HT-29 (cell line): ENCODE measurements at regions not wholly inside any gene's neighbourhood (a gene's known extent, or its start where the extent isn't known, plus 50 kb on each side); places are given as distances from the start of the nearest gene placed in this dataset.
"Not testable (repeated sequence)": the region's sequence is repeated elsewhere in the genome, so short reads cannot be mapped to it uniquely, and the experiment has no call there.

ENCODE experiments used
- DNase-seq: peaks from one replicate; pipeline ENCODE4 v3.0.0-alpha.2; 2015; ENCODE audit warnings: low spot score

DNA sequence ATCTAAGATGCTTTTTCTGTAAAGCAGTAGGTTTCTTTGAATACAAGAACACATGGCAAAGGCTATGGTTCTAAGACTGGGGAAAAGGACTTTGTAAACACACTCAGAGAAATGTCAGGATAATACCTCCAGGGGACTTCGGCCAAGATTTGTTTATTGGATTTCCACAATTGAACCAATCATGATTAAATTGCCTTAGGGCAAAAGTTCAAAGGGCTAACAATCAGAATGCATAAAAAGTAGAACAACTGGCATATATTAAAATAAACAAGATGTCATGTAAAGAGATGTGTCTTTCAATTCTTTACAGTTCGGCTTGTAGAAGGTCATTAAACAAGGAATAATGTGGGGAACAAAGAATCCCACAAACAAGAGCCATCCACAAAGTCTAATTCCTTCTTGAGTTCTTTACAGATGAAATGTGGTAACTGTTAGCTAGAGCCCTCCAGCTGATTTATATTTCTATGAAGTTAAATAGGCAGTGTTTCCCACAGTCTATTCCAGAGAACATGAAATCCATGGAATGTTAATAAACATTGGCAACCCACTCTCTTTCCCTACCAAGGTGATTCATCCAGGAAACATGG, 565.5 kb downstream of the ZNF608 start:
- no peak for DNase-seq

DNA sequence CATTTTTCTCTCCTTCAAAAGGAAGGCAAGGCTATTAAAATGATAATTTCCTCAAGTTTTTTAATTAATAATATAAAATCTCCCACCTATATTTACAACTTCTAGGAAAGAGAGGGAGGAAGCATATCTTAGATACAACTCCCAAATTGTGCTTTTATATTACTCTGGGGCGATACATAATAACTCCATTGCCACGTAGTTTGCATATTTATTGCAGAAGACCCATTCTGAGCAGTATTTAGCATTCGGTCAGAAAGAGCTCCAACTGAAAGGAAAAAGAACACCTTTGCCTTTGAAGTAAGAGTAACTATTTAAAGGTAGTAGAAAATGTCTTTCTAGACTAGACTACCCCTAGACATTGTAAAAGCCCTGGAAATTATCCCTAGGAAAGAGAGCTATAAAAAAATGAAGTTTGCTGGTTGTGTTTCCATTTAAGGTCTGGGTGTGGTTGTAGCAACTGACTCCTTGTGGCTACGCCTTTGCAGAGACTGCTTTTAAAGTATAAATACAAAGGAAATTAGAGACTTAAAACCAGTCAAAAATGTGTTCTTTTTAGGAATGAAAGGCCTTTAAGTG, 566.1 kb downstream of the ZNF608 start:
- DNase-seq, result no peak

DNA sequence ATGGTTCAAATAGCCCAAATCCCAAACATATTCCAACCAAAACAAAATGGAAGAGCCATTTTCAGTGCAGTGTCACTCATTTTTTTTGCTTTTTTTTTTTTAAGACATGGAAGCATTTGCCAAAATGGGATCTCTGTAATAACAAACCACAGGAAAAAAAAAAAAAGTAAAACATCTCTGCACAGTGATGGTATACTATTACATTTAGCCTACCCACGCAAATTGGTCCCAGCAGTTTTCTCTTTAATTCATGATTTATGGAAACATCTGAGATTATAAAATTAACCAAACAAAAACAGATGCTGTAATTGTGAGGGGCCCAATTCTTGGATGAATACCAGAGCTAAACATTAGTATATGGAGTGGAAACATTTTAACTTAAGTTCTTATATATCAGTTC, 566.6 kb downstream of the ZNF608 start:
- no peak for DNase-seq

DNA sequence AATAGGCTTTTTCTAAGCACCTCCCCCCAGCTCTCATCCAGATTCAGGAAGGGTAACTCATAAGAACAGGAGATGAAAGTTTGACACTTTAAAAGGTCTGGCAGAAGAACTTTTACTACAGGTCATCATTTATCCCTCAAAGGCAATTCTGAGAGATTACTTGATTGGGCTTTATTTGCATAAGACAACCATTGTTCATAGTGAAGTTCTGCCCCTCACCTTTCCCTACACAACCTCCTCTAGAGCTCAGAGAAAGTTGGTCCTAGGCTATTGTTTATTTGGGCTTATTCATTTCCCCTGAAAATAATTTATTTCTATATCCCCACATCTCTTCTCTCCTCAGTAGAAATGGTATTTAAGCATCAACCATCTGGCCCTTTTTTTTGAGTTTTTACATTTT, 568.4 kb downstream of the ZNF608 start:
- no peak for DNase-seq

DNA sequence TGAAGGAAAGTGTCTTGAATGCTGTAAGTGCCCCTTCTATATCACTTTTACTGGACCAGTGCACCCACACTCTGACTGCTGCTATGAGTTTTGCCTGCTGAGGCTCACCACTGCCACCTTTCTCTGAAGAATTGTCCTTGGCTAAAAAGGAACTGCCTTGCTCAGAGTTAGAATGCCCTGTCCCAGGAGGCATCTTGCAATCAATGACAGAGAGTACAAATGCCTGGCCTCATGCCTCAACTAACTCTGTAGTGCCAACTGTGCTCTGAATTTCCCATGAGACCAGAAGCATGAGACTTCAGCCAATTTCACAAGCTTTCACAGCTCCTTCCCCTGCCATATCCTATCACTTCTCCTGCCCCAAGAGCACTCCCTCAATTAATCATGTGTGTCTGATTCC, 569.7 kb downstream of the ZNF608 start:
- peak; percentile 11 for DNase-seq

DNA sequence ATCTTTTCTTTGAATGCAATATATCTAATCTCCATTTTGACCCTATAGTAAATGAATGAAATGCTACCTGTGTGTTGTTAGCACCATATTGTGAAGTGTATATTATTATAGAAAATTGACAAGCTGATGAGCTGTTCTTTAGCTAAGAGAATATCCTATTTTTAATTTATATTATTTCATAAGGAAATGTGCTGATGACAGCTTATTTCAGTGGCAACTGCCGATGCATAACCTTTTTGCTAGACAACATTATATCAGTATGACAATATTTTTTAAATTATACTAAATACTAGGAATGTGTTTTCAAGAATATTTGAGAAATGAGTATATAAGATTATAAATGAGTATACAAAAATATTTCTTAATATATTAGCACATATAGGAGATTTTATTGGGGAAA, 573.1 kb downstream of the ZNF608 start:
- DNase-seq, result no peak

DNA sequence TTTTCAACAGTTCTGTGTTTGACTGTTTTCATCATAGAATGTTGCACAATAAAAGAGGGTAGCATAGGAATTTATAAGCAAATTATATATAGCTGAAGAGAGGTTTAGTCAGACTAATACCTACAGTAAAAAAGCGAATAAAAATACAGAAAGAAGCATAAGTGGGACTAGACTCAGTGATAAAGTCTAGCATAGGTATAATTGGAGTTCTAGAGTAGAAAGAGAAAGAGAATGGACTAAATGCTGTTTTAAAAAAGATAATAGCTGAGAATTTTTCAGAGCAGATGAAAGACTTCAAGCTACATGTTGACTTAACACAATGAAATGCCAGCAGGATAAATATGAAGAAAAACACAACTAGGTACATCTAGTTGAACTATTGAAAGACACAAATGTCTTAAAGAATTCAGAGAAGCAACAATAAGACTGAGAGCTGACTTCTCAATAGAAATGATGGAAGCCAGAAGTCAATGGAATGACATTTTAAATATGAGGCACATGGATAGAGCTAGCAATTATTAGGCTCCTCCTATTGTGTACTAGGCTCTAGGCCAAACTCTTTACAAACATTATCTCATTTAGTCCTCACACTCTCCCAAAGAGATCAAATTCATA, 573.9 kb downstream of the ZNF608 start:
- no peak for DNase-seq

DNA sequence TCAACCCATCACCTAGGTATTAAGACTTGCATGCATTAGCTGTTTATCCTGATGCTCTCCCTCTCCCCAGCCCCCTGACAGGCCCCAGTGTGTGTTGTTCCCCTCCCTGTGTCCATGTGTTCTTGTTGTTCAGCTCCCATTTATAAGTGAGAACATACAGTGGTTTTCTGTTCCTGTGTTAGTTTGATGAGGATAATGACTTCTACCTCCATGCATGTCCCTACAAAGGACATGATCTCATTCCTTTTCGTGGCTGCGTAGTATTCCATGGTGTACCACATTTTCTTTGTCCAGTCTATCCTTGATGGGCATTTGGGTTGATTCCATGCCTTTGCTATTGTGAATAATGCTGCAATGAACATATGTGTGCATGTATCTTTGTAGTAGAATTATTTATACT, 578.3 kb downstream of the ZNF608 start:
- not testable (repeated sequence) for DNase-seq

DNA sequence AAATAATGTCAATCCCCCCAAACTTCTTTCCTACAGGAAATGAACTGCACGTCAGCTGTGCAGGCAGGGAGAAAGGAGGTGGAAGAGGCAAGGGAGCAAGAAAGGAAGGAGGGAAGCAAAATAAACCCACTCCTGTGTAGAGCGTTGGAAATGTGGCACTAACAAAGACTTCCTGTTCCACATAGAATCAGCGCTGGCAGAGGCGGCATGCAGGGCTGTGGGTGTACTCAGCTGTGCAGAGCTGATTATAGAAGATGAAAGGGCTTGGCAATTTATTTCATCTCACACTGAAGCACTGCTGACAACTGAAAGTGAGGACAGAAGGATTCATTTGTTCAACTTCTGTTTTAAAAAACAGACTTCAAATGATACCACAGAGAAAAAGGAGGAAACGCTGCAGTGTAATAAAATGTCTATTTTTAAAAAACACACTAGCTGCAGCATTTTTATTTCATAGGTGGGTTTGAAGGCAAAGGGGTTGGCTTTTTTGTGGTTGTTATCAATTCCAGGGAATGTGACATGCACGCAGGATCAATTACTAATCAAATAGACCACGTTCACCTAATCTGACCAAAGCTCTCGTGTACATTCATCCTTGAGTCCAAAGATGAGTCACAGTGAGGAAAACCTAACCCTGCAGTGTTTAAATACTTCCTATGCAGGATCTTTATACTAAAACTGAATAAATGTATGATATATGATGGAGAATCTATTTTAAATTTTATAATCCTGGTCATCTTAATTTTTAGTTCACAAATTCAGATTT, 583.5 kb downstream of the ZNF608 start:
- peak; percentile 26 for DNase-seq

DNA sequence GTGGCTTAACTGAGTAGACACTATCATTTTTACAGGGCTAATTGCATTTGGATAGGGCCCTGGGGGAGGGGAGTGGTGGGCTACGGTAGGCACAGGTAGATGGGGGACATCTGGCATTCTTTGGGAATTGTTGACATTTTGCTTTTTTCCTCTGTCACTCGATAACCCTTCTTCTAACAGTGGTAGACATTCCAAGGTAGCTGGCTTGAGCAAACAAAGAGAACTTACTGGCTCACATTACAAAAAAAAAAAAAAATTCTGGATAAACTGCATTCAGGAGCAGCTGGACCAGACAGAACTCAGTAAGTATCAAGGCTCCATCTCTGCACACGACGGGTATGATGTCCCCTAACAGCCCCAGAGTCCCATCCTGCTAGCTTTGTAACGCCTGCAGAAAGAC, 585.2 kb downstream of the ZNF608 start:
- DNase-seq, result no peak

DNA sequence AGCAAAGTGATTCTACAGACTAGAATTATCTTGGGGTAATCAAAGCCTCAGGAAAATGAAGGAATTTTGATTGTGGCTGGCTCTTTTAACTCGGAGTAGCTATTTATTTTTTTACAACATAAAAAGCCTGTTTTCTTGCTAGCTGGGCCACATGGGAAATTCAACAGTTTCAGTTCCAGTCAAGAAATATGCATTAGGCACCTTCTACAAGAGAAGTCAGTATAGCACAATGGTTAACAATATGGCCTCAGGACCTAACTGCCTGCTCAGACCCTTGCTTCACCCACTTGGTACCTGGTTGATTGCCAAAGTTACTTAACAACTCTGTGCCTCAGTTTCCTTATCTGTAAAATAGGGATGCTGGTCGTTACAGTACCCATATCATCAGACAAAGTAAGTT, 586.2 kb downstream of the ZNF608 start:
- no peak for DNase-seq

DNA sequence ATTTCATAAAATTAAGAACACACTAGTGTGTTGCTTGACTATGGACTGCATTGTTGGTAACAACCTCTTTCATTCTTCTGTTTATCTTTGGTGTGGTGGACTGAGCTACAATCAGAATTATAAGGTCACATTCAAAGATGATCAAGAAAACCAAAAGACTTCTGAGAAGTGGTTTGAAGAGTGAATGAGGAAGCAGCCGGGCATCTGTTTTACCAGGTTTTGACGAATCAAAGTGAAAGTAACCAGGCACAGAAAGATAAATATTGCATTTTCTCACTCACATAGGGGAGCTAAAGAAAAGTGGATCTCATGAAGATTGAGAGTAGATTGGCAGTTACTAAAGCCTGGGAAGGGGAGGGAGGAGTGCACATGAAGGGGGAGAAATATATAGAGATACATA, 589.1 kb downstream of the ZNF608 start:
- DNase-seq, result no peak

DNA sequence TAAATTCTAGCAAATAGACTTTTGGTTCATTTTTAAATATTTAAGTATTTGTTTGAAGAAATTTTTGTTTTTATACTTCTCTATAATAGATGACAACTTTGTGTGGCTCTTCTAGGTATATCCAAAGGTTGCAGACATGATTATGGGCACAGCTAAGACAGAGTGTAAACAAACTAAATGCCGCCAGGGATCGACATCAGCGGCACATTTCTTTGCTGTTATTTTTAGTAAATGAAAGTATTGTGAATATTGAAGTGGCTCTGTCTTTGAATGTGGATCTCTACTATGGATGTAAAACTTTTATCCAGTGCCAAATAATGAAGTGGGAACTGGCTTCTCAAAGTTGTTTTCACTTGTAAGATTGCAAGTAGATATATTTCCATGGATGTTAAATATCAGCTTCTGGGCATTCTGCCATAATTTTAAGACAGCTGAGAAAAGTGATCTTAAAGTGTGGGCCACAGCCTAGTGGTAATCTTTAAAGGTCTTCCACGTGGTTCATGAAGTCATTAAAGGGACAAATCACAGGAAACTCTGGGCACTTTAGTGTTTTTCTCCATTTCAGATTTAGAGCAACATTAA, 589.9 kb downstream of the ZNF608 start:
- no peak for DNase-seq

DNA sequence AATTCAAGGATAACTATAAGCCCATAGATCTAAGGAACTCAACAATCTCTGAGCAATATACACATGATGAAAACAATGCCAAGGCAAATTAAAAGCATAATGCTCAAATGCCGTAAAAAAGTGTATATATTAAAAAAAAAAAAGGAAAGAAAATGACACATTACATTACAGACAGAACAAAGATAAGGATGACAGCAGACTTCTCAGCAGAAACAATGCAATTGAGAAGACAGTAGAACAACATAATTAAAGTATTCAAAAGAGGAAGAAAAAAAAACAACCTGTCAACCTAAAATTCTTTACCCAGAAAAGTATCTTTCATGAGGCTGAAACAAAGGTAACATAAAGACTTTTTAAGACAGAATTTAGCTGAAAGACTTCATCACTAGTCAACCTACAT, 591.7 kb downstream of the ZNF608 start:
- DNase-seq, result no peak

DNA sequence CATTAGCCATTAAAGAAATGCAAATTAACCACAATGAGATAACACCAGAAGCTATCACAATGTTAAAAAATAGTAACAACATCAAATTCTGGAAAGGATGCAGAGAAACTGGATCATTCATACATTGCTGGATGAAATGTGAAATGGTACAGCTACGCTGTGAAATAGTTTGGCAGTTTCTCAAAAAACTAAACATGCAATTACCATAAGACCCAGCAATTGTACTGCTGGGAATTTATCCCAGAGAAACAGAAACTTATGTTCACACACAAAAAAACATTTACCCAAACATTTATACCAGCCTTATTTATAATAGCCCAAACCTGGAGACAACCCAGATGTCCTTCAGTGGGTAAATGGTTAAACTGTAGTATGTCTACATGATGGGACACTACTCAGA, 592.9 kb downstream of the ZNF608 start:
- no peak for DNase-seq

DNA sequence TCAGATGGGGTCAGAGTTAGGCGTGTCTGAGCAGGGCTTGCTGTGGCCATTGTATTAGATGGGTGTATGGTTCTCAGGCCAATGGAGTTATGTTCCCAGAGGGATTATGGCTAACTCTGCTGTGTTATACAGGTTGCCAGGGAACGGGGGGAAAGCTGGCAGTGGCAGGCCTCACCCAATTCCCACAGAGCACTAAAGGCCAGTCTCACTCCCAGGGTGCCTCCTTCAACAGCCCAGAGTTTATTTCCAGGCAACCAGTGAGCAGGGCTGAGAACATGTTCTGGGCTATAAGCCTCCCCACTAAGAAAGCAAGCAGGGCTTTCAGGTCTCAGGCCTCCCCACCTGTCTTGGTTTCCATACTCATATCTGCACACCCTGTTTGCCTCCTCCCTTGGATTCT, 597.9 kb downstream of the ZNF608 start:
- no peak for DNase-seq

DNA sequence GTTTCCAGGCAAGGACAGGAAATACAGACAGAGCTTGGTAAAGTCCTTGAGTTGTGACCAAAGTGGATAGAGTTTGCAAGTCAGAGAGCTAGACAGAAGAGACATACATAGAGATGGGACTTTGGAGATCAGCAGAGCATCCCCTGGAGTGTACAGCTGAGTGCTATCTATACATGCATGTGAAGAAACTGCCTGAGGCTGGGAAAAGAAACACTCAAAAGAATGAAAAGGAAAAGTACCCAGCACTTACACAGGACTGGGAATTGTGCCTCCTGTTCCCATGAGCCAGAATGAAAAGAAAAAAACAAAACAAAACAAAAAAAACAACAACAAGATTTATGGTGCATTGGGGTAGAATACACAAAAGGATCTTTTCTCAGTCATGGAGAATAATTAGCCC, 606.4 kb downstream of the ZNF608 start:
- DNase-seq, result no peak

DNA sequence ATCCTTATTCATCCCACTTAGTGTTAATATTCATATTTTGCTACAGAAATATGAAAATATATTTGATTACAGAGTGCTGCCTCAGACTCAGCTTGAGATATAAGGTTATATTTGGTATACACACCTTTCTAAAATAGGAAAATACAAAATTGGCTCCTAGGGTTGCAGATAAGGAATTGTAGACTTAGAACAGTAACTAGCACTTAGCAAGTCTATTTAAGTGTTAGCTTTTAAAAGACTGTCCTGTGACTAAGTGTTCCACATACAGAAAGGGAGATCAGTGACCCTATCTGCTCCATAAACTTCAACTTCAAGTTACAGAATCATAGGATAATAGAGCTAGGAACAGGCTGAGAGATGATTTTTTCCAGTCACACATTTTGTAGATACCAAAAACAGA, 607.0 kb downstream of the ZNF608 start:
- no peak for DNase-seq

DNA sequence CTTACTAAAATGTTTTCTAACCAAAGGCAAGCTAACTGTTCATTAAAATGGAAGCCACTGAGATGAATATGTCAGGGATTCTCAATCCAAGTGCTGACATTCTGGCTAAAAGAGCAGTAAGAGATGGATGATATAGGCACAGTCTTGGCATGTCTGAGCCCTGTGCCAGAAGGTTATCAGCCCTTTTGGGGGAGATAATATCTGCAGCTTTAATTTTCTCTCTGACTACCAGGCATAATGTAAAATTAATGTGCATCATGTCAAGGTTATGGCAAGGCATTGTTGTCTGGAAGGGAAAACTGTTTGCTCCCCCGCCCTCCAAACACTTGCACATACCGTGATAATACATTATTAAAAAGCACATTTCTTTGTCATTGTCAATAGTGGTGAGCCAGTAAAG, 609.8 kb downstream of the ZNF608 start:
- DNase-seq, result no peak

DNA sequence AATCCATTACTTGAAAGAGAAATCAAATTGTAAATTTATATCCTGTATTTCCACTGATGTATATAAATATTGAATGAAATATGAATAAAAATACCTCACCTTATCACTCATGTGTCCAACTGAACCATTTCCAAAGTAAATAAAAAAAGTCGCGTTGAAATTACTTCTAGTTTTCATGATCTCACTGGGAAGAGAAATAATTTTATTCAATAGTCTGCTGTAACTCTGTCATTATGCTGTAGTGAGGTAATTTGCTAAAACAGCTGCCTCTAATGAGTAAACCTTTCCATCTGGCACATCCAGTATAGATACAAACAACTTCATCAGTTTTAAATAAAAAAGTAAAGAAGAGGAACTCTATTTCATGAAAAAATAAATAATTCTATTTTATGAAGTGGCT, 611.5 kb downstream of the ZNF608 start:
- no peak for DNase-seq

DNA sequence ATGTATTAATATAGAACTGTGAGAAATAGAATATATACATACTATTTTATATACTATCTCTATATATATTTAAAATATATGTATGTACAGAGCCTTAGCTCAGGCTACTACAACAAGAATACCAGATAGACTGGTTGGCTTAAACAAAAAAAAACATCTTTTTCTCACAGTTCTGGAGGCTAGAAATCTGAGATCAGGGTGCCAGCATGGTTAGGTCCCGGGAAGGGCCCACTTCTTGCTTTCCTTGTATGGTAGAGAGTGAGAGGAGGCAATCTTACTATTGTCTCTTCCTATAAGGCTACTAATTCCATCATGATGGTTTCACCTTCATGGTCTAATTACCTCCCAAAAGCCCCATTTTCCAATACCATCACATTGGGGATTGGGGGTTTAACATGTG, 613.0 kb downstream of the ZNF608 start:
- DNase-seq, result no peak

DNA sequence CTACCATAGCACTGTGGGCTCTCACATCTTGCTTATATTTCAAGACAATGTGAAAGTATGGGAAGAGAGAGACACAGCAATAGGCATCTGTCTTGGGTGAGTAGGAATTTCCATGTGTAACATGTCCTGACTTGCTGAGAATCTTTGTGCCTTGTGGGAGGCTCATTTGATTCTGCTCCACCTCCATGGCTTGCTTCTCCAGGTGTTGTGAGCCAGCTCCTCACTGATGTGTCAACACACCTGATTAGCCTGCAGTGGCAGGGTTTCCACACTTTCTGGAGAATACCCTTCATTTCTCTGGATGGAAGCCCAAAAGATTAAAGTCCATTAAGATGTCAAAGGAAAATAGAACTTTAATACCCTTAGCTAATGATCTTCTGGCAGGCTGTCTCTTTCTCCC, 613.6 kb downstream of the ZNF608 start:
- no peak for DNase-seq

DNA sequence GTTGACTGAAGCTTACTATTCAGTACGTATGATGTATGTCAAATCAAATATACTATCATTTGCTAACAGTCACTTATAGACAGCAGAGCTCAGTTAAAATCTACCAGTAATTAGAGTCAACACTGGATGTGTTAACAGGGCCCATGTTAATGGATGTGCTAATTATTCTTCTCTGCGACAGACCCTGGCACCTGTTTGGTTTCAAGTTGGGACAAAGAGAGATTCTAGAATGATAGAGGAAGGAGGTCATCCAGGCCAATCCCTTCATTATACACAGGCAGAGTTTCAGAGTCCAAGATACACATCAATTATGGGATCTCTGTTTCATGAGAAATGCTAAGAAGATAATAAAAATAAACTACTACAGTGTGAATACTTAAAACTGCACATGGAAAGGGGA, 615.0 kb downstream of the ZNF608 start:
- DNase-seq, result no peak
